ENCODE measurements at regions not wholly inside any gene's neighbourhood (a gene's known extent, or its start where the extent isn't known, plus 50 kb on each side); places are given as distances from the start of the nearest gene placed in this dataset.

- no peak for DNase-seq
Measured at GRCh38 chr18:27242392-27243047, 57.4 kb upstream of the CHST9 start.

- no peak for DNase-seq
Measured at GRCh38 chr18:27240383-27240782, 55.3 kb upstream of the CHST9 start.

GRCh38 chr18:27239669-27240068 lies 54.6 kb upstream of the CHST9 start:
- no peak for DNase-seq

- no peak for DNase-seq
Measured at GRCh38 chr18:27235218-27235870, 50.2 kb upstream of the CHST9 start.
